H1 (cell line): ENCODE measurements at regions not wholly inside any gene's neighbourhood (a gene's known extent, or its start where the extent isn't known, plus 50 kb on each side); places are given as distances from the start of the nearest gene placed in this dataset.

ENCODE experiments used
- CBX8 ChIP-seq: fragments of 300-800, 300-1000 bp; sonication (generic); IDR thresholded peaks from 2 replicates; pipeline ENCODE4 v1.7.1; 2016; ENCODE audit warnings: low read depth, low read length, borderline replicate concordance
- CREB1 ChIP-seq: IDR thresholded peaks from 2 replicates; pipeline ENCODE4 v1.6.1; 2012; ENCODE audit warnings: inconsistent platforms
- EGR1 ChIP-seq: IDR thresholded peaks from 2 replicates; pipeline ENCODE4 v1.6.1; 2011; ENCODE audit warnings: low read depth, low read length, borderline replicate concordance
- KDM1A ChIP-seq: fragments of 200-600, 300-600 bp; sonication (generic); IDR thresholded peaks from 2 replicates; pipeline ENCODE4 v1.7.1; 2016; ENCODE audit warnings: mild to moderate bottlenecking, low read length, borderline replicate concordance
- MAX ChIP-seq: IDR thresholded peaks from 2 replicates; pipeline ENCODE4 v1.6.1; 2012; ENCODE audit warnings: inconsistent platforms
- POLR2AphosphoS5 ChIP-seq: IDR thresholded peaks from 2 replicates; pipeline ENCODE4 v1.6.1; 2011; ENCODE audit warnings: low read depth, low read length
- RAD21 ChIP-seq, 2 experiments: IDR thresholded peaks in 1 of 2; conservative IDR thresholded peaks in 1 of 2; 2 replicates each; pipeline ENCODE4 v1.6.1; 2011; ENCODE audit warnings: low read depth in 2 of 2, low read length in 2 of 2, improper control_type of control experiment in 1 of 2, inconsistent platforms in 1 of 2, mild to moderate bottlenecking in 1 of 2, moderate library complexity in 1 of 2
- SAP30 ChIP-seq: fragments of 300-600 bp; sonication (generic); IDR thresholded peaks from 2 replicates; pipeline ENCODE4 v1.7.1; 2012; ENCODE audit warnings: low read length, moderate library complexity, mild to moderate bottlenecking, inconsistent platforms; ENCODE audit not compliant: insufficient read depth, insufficient replicate concordance
- SIX5 ChIP-seq: IDR thresholded peaks from 2 replicates; pipeline ENCODE4 v1.6.1; 2011; ENCODE audit warnings: mild to moderate bottlenecking, low read depth, low read length
- TF ChIP-seq, protein P1 (sequence below), 3 experiments: IDR thresholded peaks; 1 replicate in 2 of 3; 2 replicates in 1 of 3; pipeline versions ENCODE4 v1.5.1 to v1.6.1; 2011; ENCODE audit warnings: low read length in 3 of 3, mild to moderate bottlenecking in 3 of 3, inconsistent platforms in 2 of 3, low read depth in 1 of 3, moderate library complexity in 1 of 3; ENCODE audit not compliant: insufficient read depth in 1 of 3; ENCODE audit errors: control extremely low read depth in 1 of 3
- TF ChIP-seq, protein P2 (sequence below): IDR thresholded peaks from 2 replicates; pipeline ENCODE4 v1.6.1; 2012; ENCODE audit warnings: inconsistent platforms

DNA sequence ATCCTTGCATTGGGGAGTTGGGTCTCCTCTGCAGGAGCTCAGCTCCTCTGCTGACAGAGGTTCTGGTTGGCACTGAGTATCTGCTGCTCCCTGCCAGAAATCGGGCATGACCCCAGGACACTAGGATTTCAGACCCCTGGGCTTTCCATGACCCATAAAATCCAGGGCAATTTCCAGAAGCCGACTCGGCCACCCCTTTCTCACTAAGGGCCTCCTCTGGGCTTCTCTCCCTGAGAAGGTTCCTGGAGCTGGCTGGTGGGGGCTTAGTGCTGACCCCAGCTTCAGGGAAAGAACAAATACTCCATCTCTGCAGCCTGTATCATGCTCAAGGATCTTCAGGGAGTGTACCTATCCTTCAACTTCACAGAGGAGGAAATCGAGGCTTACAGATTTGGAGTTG is 603.4 kb downstream of the PTPRU start:
- TF ChIP-seq POLR2AphosphoS5 = no peak
- TF ChIP-seq, protein P1, sequence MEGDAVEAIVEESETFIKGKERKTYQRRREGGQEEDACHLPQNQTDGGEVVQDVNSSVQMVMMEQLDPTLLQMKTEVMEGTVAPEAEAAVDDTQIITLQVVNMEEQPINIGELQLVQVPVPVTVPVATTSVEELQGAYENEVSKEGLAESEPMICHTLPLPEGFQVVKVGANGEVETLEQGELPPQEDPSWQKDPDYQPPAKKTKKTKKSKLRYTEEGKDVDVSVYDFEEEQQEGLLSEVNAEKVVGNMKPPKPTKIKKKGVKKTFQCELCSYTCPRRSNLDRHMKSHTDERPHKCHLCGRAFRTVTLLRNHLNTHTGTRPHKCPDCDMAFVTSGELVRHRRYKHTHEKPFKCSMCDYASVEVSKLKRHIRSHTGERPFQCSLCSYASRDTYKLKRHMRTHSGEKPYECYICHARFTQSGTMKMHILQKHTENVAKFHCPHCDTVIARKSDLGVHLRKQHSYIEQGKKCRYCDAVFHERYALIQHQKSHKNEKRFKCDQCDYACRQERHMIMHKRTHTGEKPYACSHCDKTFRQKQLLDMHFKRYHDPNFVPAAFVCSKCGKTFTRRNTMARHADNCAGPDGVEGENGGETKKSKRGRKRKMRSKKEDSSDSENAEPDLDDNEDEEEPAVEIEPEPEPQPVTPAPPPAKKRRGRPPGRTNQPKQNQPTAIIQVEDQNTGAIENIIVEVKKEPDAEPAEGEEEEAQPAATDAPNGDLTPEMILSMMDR (IDR thresholded peaks at IDR 0.05; ENCODE audit: control extremely low read depth in 1 of 3, insufficient read depth in 1 of 3, low read depth in 1 of 3, low read length in 3 of 3) = no peak
- TF ChIP-seq KDM1A = no peak
- no peak for TF ChIP-seq MAX
- TF ChIP-seq EGR1 = no peak
- TF ChIP-seq, protein P2, sequence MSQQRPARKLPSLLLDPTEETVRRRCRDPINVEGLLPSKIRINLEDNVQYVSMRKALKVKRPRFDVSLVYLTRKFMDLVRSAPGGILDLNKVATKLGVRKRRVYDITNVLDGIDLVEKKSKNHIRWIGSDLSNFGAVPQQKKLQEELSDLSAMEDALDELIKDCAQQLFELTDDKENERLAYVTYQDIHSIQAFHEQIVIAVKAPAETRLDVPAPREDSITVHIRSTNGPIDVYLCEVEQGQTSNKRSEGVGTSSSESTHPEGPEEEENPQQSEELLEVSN = no peak
- no peak for TF ChIP-seq CBX8
- TF ChIP-seq RAD21 (IDR thresholded peaks at IDR 0.05 in 1 of 2, conservative IDR thresholded peaks at IDR 0.05 in 1 of 2; ENCODE audit: low read depth in 2 of 2, low read length in 2 of 2) = no peak
- TF ChIP-seq SIX5 = no peak
- no peak for TF ChIP-seq CREB1
- TF ChIP-seq SAP30 = no peak
